ENCODE measurements at regions not wholly inside any gene's neighbourhood (a gene's known extent, or its start where the extent isn't known, plus 50 kb on each side); places are given as distances from the start of the nearest gene placed in this dataset.

DNA sequence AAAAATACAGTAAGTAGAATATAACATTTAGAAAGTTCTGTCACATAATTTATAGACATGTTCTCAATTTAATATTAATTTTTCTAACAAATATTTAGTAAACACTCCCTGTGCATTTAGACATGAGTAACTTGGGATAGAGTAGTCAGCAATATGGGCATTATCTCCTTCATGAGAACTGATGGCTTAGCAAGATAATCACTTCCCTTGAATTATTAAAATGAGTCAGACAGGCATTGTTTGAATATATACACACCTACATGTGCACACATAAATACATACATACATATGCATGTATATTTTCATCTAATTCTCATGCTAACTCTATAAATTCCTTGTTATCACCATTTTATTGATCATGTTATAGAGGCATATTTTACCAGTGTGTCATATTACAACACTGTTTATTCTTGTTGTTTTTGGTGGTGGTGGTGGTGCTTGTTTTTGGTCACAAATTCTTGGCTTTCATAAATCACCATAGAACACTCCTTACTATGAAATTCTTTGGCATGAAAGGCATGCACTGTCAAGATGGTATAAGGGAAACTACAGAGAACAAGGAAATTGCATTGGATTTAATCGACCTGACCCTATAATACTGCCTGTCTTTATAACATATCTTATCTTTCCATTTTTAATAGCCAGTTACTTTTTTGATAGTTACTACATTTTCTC is 434.5 kb upstream of the MANEA start:
- DNase-seq = no peak

DNA sequence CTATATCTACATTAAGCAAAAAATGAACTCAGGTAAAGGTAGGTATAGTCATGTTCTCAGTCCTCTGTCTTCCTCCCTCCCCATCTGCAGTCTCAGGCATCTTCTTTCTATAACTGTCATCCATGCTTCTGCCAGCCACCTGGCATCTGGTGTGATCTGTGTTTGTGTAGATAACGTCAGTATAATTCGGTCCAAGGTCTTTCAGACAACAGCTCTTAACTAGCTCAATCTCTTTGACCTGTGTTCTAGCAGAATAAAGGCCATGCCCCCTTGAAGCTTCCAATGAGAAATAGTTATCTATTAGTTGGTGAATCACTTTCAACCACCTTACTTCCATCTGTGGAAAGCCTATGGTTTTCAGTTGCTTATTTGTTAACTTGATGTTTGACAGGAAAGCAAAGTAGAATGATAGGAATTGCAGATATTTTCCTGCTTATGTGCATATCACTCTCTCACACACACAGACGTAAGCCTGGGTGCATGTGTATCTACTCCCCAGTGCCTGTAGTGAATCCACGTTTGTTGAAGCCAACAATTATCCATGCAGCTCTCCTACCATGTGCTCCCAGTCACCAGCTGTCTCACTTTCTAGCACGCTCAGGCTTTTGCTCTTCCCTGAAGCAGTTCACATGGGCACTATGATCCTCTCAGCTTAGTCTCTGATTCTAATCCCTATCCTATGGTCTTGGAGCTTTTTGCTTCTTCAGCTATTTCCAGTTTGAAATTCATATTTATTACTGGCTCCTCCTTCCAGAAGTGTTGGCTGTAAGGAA is 433.7 kb upstream of the MANEA start:
- no peak for DNase-seq

DNA sequence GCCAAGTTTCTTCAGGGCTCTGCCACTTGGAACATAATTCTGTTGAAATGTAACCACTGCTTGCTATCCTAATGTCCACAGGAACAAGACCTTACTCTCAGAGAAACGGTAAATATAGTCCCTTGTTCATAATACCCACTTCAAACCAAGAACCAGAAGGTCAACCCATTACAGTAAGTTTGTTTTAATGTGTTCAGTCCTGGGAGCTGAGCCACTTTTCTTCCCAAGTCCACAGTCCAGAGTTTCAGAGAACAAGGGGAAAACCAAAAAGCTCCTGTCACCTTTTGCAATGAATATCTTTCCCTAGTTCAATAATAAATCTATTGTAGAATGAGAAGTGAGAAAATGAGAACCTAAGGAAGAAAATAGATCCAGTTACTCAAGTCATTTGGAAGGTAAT is 431.9 kb upstream of the MANEA start:
- no peak for DNase-seq

DNA sequence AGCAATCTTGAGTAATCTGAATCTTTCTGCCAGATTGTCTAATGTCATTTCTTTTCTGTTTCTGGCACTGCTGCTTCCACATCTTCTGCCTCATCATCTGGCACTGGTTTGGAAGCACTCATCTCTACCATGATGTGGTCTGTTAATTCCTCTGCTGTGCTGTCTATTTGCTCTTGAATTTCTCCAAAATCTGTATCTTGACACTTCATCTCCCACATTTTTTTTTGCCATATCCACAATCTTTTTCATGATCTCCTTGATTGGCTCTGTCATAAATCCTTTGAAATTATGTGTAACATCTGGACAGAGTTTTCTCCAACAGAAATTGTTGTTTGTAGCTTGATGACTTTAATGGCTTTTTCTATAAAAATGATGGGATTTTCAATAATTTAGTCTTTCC is 417.8 kb upstream of the MANEA start:
- no peak for DNase-seq

DNA sequence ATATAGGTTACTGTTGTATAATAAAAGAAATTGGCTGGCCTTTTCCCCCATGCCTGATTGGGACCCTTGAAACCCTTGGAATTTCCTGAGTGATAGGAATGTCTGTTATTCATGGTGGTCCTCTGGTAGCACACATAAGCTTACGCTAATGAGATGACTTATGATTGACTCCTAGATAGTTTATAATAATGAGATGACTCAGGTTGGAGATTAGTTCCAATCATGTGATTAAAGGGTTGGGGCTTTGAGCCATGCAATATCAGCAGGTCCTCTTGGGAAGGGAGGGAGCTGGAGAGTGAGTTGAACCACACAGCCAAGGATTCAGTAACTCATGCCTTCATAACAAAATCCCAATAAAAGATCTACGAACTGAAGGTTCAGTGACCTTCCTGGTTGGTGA is 407.6 kb upstream of the MANEA start:
- DNase-seq = no peak

DNA sequence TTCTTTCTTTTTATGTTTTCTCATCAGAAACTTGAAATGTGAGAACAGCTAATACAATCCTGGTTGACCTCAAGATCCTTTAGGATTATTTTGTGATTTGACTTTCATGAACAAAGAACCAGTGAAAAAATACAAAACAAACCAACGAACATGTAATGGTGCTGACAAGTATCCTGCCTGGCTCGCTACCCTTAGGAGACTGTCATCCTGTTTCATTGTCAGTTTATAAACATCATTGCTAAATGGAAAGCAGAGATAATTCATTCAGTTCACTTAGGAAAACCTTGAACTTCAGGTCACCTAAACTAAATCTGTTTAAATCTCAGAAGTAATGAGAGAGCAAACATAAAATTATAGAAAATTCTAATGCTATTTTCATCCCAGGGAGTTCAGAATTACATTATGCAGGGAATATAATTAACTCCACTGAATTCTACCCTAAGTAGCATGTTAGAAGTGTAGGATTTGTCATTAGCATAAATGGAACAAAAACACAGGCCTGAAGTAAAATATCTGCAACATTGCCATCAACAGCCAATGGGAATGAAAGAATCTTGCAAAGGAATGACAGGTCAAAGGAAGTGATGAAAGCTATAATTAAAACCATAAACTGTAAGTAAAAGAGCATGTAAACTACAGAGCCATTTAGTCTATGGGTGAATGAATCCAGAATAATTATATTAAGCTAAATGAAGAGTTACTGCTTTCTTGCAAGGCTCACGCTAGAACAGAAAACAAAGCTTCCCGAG is 401.2 kb upstream of the MANEA start:
- no peak for DNase-seq

DNA sequence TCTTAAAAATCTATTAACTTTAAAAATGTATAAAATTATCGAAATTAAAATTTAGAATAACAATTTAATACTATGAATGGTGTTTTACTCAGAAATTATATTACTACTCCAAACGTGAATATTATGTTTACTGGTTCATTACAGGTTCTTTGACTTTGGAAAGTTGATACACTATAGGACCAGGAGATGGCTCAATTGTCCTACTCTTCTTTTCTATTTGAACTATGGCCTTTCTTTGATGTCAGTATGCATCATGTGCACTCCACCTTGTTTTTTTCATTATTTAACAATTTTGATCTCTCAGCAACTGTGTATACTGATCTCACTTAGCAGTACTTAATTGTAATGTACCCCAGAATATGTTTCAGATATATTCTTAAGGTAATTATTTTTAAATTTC is 391.5 kb upstream of the MANEA start:
- no peak for DNase-seq

DNA sequence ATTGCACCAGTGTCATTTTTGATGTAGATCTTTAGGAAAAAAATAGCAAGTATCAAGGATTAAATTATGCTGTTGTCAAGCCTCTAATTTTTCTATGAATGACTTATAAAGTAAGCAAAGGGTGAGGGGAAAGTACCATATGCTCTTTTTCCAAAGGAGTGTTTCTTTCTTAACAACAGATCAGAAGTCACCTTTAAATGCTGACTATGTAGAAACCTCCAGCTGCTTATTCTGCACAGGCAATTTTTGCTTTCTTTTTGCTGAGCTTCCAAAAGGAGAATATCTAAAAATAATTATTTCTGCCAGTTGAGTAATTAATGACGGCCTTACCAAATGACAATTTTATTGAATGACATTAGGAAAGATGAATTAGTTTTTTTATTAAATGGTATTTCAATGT is 390.6 kb upstream of the MANEA start:
- DNase-seq = no peak

DNA sequence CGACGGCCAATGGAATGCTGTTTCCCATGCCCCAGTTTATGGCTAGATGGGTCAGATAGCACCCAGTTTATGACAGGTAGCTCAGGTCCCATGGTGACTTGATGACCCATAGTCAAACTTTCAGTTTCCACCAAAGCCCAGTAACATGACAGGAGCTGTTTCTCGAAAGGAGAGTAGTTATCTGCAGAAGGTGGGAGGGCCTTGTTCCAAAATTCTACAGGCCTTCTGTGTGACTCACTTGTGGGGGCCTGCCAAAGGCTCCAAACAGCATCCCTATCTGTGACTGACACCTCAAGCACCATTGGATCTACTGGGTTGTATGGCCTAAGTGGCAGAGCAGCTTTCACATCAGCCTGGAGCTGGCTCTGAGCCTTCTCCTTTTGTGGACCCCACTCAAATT is 379.7 kb upstream of the MANEA start:
- no peak for DNase-seq

DNA sequence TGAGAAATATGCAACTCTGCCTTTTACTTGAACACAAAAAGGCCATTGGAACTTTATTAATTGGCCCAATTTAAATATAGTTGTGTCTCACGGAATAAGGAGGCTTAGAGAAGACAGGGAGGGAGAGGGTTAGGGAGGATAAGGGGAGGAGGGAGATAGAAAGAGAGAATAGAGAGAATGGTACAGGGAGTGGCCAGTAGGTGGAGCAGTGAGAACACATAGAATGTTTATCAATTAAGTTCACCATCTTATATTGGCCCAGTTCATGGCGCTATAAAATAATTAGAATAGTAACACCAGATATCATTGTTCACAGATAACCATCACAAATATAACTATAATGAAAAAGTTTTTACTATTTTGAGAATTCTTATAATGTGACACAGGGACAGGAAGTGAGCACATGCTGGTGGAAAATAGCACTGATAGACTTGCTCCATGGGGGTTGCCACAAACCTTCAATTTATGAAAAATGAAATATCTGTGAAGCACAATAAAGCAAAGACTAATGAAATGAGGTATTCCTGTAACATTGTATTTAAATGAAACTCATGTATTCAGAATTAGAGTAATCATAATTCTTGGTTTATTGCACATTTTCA is 374.1 kb upstream of the MANEA start:
- DNase-seq = peak; percentile 25

DNA sequence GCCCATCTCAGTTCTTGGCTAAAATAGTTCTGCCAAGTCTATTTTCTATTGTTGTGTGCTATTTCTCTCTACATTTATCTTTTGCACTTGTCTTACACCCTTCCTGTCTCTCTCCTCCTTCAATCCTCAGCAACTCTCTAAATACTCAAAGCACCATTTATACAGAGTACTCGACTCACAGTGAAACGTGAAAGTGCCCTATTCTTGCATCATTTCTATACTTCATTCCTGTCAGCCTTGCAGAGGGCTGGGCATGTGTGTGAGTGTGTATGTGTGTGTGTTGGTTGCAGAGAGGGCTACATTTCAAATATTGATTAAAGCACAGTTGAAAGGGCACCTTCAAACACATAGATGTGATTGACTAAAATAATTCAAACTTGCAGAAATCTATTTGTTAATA is 373.2 kb upstream of the MANEA start:
- DNase-seq = no peak

DNA sequence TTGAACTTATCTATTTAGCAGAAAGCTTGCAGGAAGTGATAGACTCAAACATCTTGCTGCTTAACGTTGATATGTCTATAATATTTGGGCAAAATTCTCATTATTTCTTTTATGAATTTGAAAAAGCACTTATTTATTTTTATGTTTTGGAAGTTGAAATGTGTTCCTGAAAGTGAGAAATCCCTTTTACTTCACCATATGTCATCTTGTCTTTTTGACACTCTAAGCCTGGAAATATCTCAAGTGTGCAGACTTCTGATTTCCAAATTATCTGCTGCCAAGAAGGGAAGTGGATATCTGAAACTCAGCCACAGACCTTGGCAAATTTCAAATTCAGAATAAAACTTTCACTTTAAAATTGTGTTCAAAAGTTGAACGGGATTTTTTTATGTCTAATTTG is 368.7 kb upstream of the MANEA start:
- DNase-seq = no peak

DNA sequence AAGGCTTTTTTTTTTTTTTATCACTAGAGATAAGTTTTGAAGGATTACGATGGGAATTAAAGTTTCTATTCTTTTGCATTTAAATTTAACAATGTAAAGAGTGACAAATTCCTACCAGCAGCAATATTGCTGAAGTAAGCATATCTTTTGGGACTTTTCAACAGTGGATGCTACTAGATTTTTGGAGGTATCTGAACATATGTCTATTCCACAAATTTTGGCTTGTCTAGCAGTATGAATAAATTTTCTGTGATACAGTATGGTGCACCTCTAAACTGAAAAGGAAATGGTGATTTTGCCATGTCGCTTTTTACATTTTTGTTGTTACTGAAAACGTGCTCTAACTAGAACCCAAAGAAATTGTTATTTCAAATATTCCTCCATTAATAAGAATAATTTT is 368.3 kb upstream of the MANEA start:
- no peak for DNase-seq

DNA sequence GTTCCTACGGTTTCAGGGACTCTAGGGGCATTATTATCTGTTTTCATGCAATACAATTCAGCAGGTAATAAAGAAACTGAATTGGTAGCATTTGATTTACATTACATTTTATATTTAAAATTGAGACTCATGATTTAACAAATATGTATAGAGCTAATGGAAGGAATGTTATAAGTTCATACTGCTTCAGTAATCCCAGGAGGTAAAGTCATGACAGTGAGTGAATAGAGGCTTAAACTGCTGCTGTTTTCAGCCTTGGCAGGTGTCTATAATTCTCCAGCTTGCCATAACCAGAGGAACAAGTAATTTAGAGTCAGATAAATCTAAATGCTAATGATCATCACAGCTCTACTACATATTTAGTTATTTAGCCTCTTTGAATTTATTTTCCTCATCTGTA is 360.8 kb upstream of the MANEA start:
- no peak for DNase-seq

DNA sequence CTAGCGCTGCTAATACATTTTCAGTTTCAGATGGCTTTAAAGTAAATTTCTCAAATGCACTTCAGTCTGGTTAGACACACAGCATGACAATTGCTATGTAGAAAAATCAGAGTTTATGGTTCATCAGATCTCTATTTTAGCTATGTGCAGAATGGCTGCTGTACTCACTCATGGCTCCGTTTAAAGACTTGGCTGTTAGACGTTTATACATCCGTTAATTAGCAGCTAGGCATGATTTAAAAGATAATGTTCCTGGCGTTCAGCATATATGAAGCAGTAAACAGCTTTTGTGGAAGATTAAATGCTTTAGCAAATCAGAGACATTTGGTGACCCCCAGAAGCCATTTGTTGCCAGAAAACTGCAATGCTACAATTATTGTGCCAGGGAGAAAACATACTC is 350.0 kb upstream of the MANEA start:
- DNase-seq = no peak

DNA sequence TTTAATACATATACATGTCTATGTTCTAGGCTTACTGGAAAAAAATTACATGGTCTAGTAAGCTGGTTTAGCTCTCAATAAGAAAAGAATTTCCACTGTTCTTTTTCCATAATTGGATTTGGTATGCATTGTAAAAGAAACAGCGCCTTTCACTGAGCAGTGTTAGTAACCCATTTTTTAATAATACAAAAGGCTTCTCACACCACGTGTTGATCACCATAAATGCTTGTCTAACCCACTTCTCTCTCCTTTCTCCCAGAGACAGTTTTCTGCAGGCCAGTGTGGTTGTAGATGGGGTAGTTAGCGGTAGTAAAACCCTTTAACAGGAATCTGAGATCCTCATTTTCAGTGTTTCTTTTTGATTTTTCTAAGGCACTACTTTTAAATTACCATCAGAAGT is 348.7 kb upstream of the MANEA start:
- no peak for DNase-seq

DNA sequence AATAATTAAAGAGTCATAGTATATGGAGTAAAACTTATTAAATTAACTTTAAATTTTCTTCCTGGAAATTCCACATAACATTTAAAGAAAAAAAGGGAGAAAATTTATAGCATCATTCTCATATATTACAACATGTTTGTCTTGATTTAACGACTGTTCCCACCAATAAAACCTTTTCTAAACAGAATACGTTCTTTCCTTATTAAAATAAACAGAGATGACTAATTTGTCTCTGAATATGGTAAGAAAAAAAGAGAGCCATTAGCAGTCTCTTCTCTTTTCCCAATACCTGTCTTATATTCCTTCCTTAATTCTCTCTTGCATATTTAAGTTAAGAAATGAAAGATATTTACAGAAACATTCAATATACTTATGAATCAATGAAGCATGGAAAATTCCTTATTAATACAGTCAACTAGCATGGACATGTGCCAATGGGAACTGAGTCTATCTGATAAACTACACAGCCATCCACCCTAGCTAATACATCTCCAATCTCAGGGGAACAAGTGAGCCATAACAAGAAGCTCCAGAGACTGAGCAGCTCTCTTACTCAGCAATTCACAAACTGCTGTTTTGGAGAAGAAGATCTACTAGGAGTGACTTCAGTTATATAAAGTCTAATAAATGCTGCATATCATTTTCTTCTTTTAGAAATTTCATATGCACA is 347.1 kb upstream of the MANEA start:
- DNase-seq = no peak

DNA sequence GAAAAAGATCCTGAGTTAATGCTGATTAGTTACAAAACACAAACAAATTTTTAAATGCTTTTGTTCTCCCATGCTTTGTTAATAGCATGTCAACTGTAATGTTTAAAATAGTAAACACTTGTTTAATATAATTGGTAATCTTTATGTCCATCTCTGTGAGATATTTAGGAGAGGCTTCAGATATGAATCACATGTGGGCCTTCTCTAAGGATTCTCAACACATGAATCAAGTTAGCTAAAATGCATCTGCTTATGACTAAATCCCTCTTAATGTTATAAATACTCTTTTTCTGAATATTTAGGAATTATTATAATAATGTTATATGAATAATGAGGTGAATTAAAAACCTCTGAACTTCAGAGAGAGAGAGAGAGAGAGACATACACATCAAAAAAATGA is 345.9 kb upstream of the MANEA start:
- DNase-seq = no peak

DNA sequence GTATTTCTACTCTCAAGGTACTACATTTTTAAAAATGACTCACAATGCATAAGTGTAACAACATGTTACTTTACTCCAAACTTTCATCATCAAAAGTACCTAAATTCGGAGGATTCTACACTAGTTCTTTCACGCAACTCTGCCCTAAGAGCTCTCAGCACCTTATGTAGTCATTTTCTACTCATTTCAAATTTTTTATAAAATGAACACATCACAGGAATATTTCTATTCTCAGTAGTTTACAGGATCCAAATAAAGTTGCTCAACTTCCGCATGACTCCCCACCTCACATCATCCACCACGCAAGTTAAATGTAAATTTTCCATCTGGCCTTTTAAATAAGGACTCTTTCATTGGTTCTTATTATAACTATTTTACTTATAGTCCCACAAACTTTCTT is 344.9 kb upstream of the MANEA start:
- no peak for DNase-seq

DNA sequence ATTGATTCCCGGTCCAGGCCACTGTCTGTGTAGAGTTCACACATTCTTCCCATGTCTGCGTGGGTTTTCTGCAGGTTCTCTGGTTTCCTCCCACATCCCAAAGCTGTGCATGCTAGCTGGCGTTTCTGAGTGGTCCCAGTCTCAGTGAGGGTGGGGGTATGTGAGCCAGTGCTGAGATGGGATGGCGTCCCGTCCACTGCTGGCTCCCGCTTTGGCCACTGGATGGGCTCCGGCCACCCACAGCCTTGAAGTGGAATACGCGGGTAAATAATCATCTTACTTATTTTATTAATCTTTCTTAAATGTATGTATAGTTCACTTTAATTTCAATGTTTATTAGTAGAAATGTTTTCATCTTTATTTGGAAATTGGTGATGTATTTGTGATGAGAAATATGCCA is 343.5 kb upstream of the MANEA start:
- DNase-seq = no peak

DNA sequence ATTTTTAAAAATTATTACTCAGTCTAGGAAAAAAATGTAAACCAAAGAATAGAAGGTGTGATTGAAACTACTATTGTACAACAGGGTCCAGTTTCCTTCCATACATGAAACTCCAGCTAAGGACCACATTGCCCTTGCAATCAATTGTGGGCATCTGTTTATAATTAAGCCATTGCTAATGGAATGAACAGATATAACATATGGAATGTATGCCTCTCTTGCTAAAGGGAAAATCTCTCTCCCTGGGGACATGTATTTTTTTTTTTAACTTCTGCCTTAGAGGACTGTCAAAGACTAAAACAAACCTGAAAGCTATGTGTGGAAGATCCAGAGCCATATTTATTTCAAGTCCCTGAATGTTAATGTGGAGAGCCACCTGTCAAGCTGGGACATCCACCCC is 336.8 kb upstream of the MANEA start:
- DNase-seq = no peak

DNA sequence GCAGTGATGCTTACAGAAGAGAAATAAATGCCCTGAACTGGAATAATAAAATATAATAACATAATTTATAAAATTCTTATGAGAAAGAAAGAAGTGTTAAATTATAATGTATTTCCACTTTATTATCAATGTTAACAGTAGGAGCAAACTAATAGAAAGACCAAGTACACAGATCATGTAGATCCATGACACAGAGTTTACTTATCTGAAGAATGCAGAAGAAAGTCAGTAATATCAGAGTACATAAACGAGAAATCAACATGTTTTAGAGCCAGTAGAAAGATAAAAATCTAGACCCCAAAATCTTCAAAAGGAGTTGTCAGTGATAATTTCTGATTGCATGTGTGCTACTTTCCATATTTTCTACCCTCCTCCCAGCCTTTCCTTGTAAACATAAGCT is 334.8 kb upstream of the MANEA start:
- DNase-seq = no peak

DNA sequence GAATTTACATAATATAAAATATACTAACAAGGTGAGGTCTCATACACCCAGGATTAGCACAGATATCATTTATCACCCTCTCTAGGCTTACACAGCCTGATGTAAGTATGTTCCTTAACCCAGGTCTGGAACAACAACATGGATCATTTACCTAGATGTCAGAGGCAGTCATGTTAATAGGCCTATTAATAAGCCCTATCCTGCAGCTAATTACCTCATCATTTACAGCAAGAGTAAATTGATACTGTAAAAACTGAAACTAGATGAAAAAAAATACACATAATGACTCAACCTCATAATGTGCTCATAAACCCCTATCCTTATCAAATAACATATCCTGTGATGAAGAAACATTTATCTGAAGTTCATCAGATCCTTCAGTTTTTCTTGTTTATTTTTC is 334.3 kb upstream of the MANEA start:
- no peak for DNase-seq

Measured in activated CD4-positive, alpha-beta T cell treated with anti-CD3 and anti-CD28 coated beads, Interleukin-2, amount 50 U/mL, for 16 hours (primary cell).